IMR-90 (cell line): ENCODE measurements at regions not wholly inside any gene's neighbourhood (a gene's known extent, or its start where the extent isn't known, plus 50 kb on each side); places are given as distances from the start of the nearest gene placed in this dataset.

ENCODE experiments used
- ATAC-seq: fragments of 200-7000 bp; cut with Tn5 transposase; 2 replicates; pipeline ENCODE4 v1.9.1; 2020; ENCODE audit warnings: low read depth, mild to moderate bottlenecking, moderate library complexity
- BruUV-seq: library from RNA; stranded (reverse); fragments of 400-500 nt; replicated peaks from 2 replicates; lab custom pipeline; 2021; lab: Mats Ljungman, UMichigan
- CTCF ChIA-PET: fragments of 300-600 bp; formaldehyde crosslinking; extraction: SDS; loops from one replicate; lab custom pipeline; 2021; ENCODE audit warnings: antibody characterized with exemption; lab: Yijun Ruan, JAX
- POLR2A ChIA-PET: fragments of 300-600 bp; sonication (Branson Sonifier 250); formaldehyde crosslinking; loops from one replicate; lab custom pipeline; 2022; ENCODE audit warnings: antibody characterized with exemption; ENCODE audit not compliant: unreplicated experiment; lab: Charles Lee
- DNase-seq: peaks from one replicate; pipeline ENCODE4 v3.0.0; 2013
- H2AFZ ChIP-seq: replicated peaks from 2 replicates; pipeline ENCODE3; 2013; ENCODE audit warnings: low read length, mild to moderate bottlenecking; ENCODE audit not compliant: poor library complexity
- H2AK5ac ChIP-seq: 2 replicates; pipeline ENCODE4 v1.6.1; 2013; ENCODE audit warnings: low read depth, low read length, inconsistent platforms
- H2AK9ac ChIP-seq: replicated peaks from 2 replicates; pipeline ENCODE3; 2013; ENCODE audit warnings: mild to moderate bottlenecking, low read depth, low read length, moderate library complexity; ENCODE audit not compliant: poor library complexity
- H2BK120ac ChIP-seq: 2 replicates; pipeline ENCODE4 v1.6.1; 2013; ENCODE audit warnings: low read depth, low read length, inconsistent platforms
- H2BK15ac ChIP-seq: 3 replicates; pipeline ENCODE4 v1.6.1; 2013; ENCODE audit warnings: low read depth, low read length, inconsistent platforms
- H2BK20ac ChIP-seq: 2 replicates; pipeline ENCODE4 v1.6.1; 2013; ENCODE audit warnings: low read depth, mild to moderate bottlenecking, inconsistent platforms, low read length, moderate library complexity
- H2BK5ac ChIP-seq: 2 replicates; pipeline ENCODE4 v1.6.1; 2013; ENCODE audit warnings: mild to moderate bottlenecking, low read depth, low read length, inconsistent platforms; ENCODE audit not compliant: poor library complexity, severe bottlenecking
- H3K14ac ChIP-seq: replicated peaks from 2 replicates; pipeline ENCODE4 v1.6.1; 2013; ENCODE audit warnings: low read depth, low read length, inconsistent platforms
- H3K18ac ChIP-seq: 2 replicates; pipeline ENCODE4 v1.6.1; 2013; ENCODE audit warnings: low read depth, low read length, control low read depth
- H3K23ac ChIP-seq: 2 replicates; pipeline ENCODE4 v1.6.1; 2013; ENCODE audit warnings: low read depth, low read length, inconsistent platforms
- H3K27ac ChIP-seq: 2 replicates; pipeline ENCODE4 v1.5.1; 2013; ENCODE audit warnings: mild to moderate bottlenecking, control low read depth, low read length; ENCODE audit not compliant: insufficient read depth
- H3K27me3 ChIP-seq: 2 replicates; pipeline ENCODE4 v1.6.1; 2013; ENCODE audit warnings: low read length; ENCODE audit not compliant: control insufficient read depth, insufficient read depth
- H3K36me3 ChIP-seq: 2 replicates; pipeline ENCODE4 v1.6.1; 2013; ENCODE audit warnings: low read length, mixed read lengths; ENCODE audit not compliant: control insufficient read depth, insufficient read depth
- H3K4ac ChIP-seq: 2 replicates; pipeline ENCODE4 v1.6.1; 2013; ENCODE audit warnings: low read depth, low read length, inconsistent platforms
- H3K4me1 ChIP-seq: 2 replicates; pipeline ENCODE4 v1.6.1; 2013; ENCODE audit warnings: low read length, mixed read lengths; ENCODE audit not compliant: control insufficient read depth, insufficient read depth
- H3K4me2 ChIP-seq: 2 replicates; pipeline ENCODE4 v1.6.1; 2013; ENCODE audit warnings: low read depth, mild to moderate bottlenecking, control low read depth, low read length, moderate library complexity
- H3K4me3 ChIP-seq: 2 replicates; pipeline ENCODE4 v1.5.1; 2013; ENCODE audit warnings: low read depth, mild to moderate bottlenecking, control low read depth, low read length, moderate library complexity; ENCODE audit not compliant: insufficient read depth
- H3K56ac ChIP-seq: 2 replicates; pipeline ENCODE4 v1.6.1; 2013; ENCODE audit warnings: low read length, inconsistent platforms; ENCODE audit not compliant: insufficient read depth; ENCODE audit errors: extremely low read depth
- H3K79me1 ChIP-seq, 2 experiments: 2 replicates each; pipeline ENCODE4 v1.6.1; 2013; ENCODE audit warnings: low read length in 2 of 2, inconsistent platforms in 1 of 2, low read depth in 1 of 2
- H3K9ac ChIP-seq: 2 replicates; pipeline ENCODE4 v1.6.1; 2013; ENCODE audit warnings: low read depth, low read length, control low read depth
- H3K9me1 ChIP-seq: 2 replicates; pipeline ENCODE4 v1.6.1; 2013; ENCODE audit warnings: low read length, inconsistent platforms; ENCODE audit not compliant: insufficient read depth
- H3K9me3 ChIP-seq: 2 replicates; pipeline ENCODE4 v1.6.1; 2013; ENCODE audit warnings: low read length; ENCODE audit not compliant: control insufficient read depth, insufficient read depth
- H4K20me1 ChIP-seq: 2 replicates; pipeline ENCODE4 v1.6.1; 2013; ENCODE audit warnings: low read length, inconsistent platforms; ENCODE audit not compliant: insufficient read depth
- H4K5ac ChIP-seq: 2 replicates; pipeline ENCODE4 v1.6.1; 2013; ENCODE audit warnings: mild to moderate bottlenecking, low read depth, low read length, control low read depth
- H4K8ac ChIP-seq, 2 experiments: 2 replicates each; pipeline ENCODE4 v1.6.1; 2013; ENCODE audit warnings: low read depth in 2 of 2, low read length in 2 of 2, control low read depth in 1 of 2, inconsistent platforms in 1 of 2
- H4K91ac ChIP-seq: 2 replicates; pipeline ENCODE4 v1.6.1; 2013; ENCODE audit warnings: low read depth, low read length, inconsistent platforms; ENCODE audit not compliant: insufficient read depth
- BHLHE40 ChIP-seq: fragments of 150-350 bp; IDR thresholded peaks from 2 replicates; pipeline ENCODE4 v1.6.1; 2016; ENCODE audit warnings: mild to moderate bottlenecking, low read depth, low read length
- MAFK ChIP-seq: IDR thresholded peaks from 2 replicates; pipeline ENCODE4 v1.6.1; 2012; ENCODE audit warnings: low read depth, low read length, improper control_type of control experiment
- RAD21 ChIP-seq: IDR thresholded peaks from 2 replicates; pipeline ENCODE4 v1.6.1; 2012; ENCODE audit warnings: low read length, improper control_type of control experiment
- WGBS, 2 experiments: methylation state at CpG; one replicate each; pipeline versions ENCODE4 v1.1.5 to v1.1.7; 2013; ENCODE audit warnings: missing lambda C conversion rate in 2 of 2; ENCODE audit not compliant: insufficient read length in 1 of 2; ENCODE audit errors: extremely low coverage in 2 of 2; 5-methylcytosine and 5-hydroxymethylcytosine counted together
- dilution Hi-C: fragments of 300-500 bp; cut with HindIII; formaldehyde crosslinking; loops from one replicate; pipeline ENCODE4 v1.14.3; 2018; ENCODE audit warnings: low sequenced_read_pairs; ENCODE audit not compliant: unreplicated experiment
- in situ Hi-C: fragments of 300-500 bp; cut with MboI; formaldehyde crosslinking; loops from 3 replicates; pipeline ENCODE4 v1.14.3; 2019; ENCODE audit warnings: low sequenced_read_pairs, inconsistent platforms, mixed read lengths
- intact Hi-C: fragments of 100-400 bp; cut with micrococcal nuclease; formaldehyde crosslinking; loops from 2 replicates; pipeline ENCODE4 v1.10.0; 2022
- TF ChIP-seq, protein P1 (sequence below): conservative IDR thresholded peaks from 2 replicates; pipeline ENCODE4 v1.5.1; 2012; ENCODE audit warnings: mild to moderate bottlenecking, low read depth, low read length, improper control_type of control experiment
- TF ChIP-seq, protein P2 (sequence below): fragments of 150-350 bp; IDR thresholded peaks from 2 replicates; pipeline ENCODE4 v1.6.1; 2016; ENCODE audit warnings: low read depth, mild to moderate bottlenecking, low read length, moderate library complexity, borderline replicate concordance

DNA sequence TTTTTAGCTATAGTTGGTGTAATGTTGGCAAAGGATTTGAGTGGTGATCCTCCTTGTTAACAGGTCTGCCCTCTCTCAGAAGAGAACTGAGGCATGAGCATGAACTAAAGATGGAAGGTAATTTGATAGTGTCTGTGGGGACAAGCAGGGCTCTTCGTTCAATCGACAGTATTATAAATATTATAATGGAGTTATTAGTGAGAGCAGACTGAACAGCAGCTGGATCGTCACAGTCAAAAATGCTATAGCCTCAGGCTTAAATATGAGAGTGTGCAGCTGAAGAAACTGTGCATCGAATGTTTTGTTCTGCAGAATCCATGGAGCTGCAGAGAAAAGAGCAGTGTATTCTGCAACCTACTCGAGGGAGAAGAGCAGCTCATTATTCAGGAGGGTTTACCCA, 757.3 kb downstream of the DNAH5 start:
- ATAC-seq, result no peak
- in situ Hi-C loops, result no loop called here
- dilution Hi-C loops, result no loop called here
- Histone ChIP-seq H2BK15ac (no peak overlapping the region), H3K23ac (no peak overlapping the region), H2AK9ac (no peak overlapping the region), H3K4me1 (no peaks in the 10 kb centered on the region), H3K14ac (no peak overlapping the region), H4K91ac (no peak overlapping the region), H3K4me2 (no peak overlapping the region), H4K5ac (no peak overlapping the region), H2AK5ac (no peak overlapping the region), H3K9ac (no peak overlapping the region), H4K20me1 (no peaks in the 10 kb centered on the region), H3K56ac (no peak overlapping the region), H2BK5ac (no peak overlapping the region), H3K9me1 (no peaks in the 10 kb centered on the region), H2BK120ac (no peak overlapping the region), H3K36me3 (no peaks in the 10 kb centered on the region), H3K9me3 (peaks cover 3% of the 10 kb centered on the region; the same call in 1 of the 2 replicates), H3K18ac (no peak overlapping the region), H2BK20ac (no peak overlapping the region), H3K79me1 (no peaks in the 10 kb centered on the region), H3K27me3 (no peaks in the 10 kb centered on the region), H3K27ac (no peak overlapping the region), H2AFZ (no peak overlapping the region), H4K8ac (no peak overlapping the region), H3K4ac (no peak overlapping the region), H3K4me3 (no peak overlapping the region)
- intact Hi-C loops, result no loop called here
- ChIA-PET CTCF (no interaction called here), POLR2A (no interaction called here)
- no peak for TF ChIP-seq BHLHE40
- TF ChIP-seq, protein P1, sequence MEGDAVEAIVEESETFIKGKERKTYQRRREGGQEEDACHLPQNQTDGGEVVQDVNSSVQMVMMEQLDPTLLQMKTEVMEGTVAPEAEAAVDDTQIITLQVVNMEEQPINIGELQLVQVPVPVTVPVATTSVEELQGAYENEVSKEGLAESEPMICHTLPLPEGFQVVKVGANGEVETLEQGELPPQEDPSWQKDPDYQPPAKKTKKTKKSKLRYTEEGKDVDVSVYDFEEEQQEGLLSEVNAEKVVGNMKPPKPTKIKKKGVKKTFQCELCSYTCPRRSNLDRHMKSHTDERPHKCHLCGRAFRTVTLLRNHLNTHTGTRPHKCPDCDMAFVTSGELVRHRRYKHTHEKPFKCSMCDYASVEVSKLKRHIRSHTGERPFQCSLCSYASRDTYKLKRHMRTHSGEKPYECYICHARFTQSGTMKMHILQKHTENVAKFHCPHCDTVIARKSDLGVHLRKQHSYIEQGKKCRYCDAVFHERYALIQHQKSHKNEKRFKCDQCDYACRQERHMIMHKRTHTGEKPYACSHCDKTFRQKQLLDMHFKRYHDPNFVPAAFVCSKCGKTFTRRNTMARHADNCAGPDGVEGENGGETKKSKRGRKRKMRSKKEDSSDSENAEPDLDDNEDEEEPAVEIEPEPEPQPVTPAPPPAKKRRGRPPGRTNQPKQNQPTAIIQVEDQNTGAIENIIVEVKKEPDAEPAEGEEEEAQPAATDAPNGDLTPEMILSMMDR, result no peak
- TF ChIP-seq, protein P2, sequence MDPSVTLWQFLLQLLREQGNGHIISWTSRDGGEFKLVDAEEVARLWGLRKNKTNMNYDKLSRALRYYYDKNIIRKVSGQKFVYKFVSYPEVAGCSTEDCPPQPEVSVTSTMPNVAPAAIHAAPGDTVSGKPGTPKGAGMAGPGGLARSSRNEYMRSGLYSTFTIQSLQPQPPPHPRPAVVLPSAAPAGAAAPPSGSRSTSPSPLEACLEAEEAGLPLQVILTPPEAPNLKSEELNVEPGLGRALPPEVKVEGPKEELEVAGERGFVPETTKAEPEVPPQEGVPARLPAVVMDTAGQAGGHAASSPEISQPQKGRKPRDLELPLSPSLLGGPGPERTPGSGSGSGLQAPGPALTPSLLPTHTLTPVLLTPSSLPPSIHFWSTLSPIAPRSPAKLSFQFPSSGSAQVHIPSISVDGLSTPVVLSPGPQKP, result no peak
- TF ChIP-seq RAD21, result no peak
- TF ChIP-seq MAFK, result no peak
- no TSS peak for BruUV-seq
- 0% methylated on average over 1 of the region's 5 CpGs; no CpG with 5 or more reads in 1 of the 2 experiments for WGBS, 2 experiments
- DNase-seq, result no peak
